Psoas muscle (tissue), 7 donors: ENCODE measurements at regions not wholly inside any gene's neighbourhood (a gene's known extent, or its start where the extent isn't known, plus 50 kb on each side); places are given as distances from the start of the nearest gene placed in this dataset.

Experiments
- ATAC-seq, 4 donors: fragments of 200-7000 bp; cut with Tn5 transposase; one replicate each; pipeline ENCODE4 v1.9.1; 2020; ENCODE audit warnings: moderate library complexity in 3 of 4, mild to moderate bottlenecking in 2 of 4
- DNase-seq, 2 donors: peaks; one replicate each; pipeline ENCODE4 v3.0.0-alpha.2; 2020
- H3K27ac ChIP-seq: fragments of 200-600 bp; one replicate; pipeline ENCODE4 v1.8.0; 2022
- H3K27me3 ChIP-seq, 3 donors: fragments of 200-600 bp in 1 of 3; one replicate each; pipeline versions ENCODE4 v1.6.1 to v1.8.0; 2013 to 2022; ENCODE audit warnings: low read length in 2 of 3, mild to moderate bottlenecking in 2 of 3, moderate library complexity in 1 of 3; ENCODE audit not compliant: insufficient read depth in 3 of 3
- H3K36me3 ChIP-seq, 2 donors: fragments of 200-600 bp in 1 of 2; one replicate each; pipeline versions ENCODE4 v1.6.1 to v1.8.0; 2013 to 2022; ENCODE audit warnings: low read depth in 1 of 2, mild to moderate bottlenecking in 1 of 2, moderate library complexity in 1 of 2; ENCODE audit not compliant: insufficient read depth in 1 of 2
- H3K4me1 ChIP-seq: fragments of 200-600 bp; one replicate; pipeline ENCODE4 v1.8.0; 2022
- H3K4me3 ChIP-seq: fragments of 200-600 bp; one replicate; pipeline ENCODE4 v1.8.0; 2022; ENCODE audit warnings: mild to moderate bottlenecking
- H3K9me3 ChIP-seq: fragments of 200-600 bp; one replicate; pipeline ENCODE4 v1.8.0; 2022
- CTCF ChIP-seq: fragments of 200-600 bp; IDR thresholded peaks from one replicate; pipeline ENCODE4 v1.8.0; 2022; ENCODE audit warnings: antibody characterized with exemption
- WGBS, 3 donors: extraction: QIAGEN DNeasy Blood & Tissue Kit; methylation state at CpG; one replicate each; pipeline versions ENCODE4 v1.1.6 to v1.1.7; 2013; 5-methylcytosine and 5-hydroxymethylcytosine counted together
- intact Hi-C, 2 donors: fragments of 100-400 bp; cut with DNase I; formaldehyde crosslinking; loops; one replicate each; pipeline versions ENCODE4 v1.11.0 to v1.14.2; 2022
- donor health status: healthy with polysubstance abuse.
- donor health status: DM: no; HTN: no; CAD: no; lungs with moderate emphysema.
- donor health status: Bipolar disorder and iron deficiency.
- donor health status: healthy.
- donor health status: DM: yes; HTN: yes; CAD: no.
- donor health status: DM: no; HTN: no; CAD: no.
- donor health status: DM: yes; HTN: yes; CAD: no.

GRCh38 chr4:116395408-116395807 lies 690.0 kb downstream of the TRAM1L1 start:
- intact Hi-C loops = no loop called here
- H3K36me3 ChIP-seq = no peaks in the 10 kb centered on the region
- no peak overlapping the region for H3K4me3 ChIP-seq
- H3K4me1 ChIP-seq = no peaks in the 10 kb centered on the region
- no peaks in the 10 kb centered on the region for H3K9me3 ChIP-seq
- 89 to 92% (median 90%) methylated on average over 3 of the region's 3 CpGs for WGBS, 3 donors
- ATAC-seq = no peak
- no peaks in the 10 kb centered on the region for H3K27me3 ChIP-seq
- H3K27ac ChIP-seq = no peak overlapping the region
- no peak for DNase-seq
- TF ChIP-seq CTCF = no peak

GRCh38 chr4:116391020-116391419 lies 694.4 kb downstream of the TRAM1L1 start:
- TF ChIP-seq CTCF = no peak
- H3K9me3 ChIP-seq = no peaks in the 10 kb centered on the region
- intact Hi-C loops = no loop called here
- no peaks in the 10 kb centered on the region for H3K4me1 ChIP-seq
- no peak overlapping the region for H3K27ac ChIP-seq
- H3K36me3 ChIP-seq = no peaks in the 10 kb centered on the region
- DNase-seq = no peak
- H3K4me3 ChIP-seq = no peak overlapping the region
- 53 to 67% (median 62%) methylated on average over 2 of the region's 2 CpGs for WGBS, 3 donors
- no peak for ATAC-seq
- H3K27me3 ChIP-seq = no peaks in the 10 kb centered on the region

- no peak for TF ChIP-seq CTCF
- Histone ChIP-seq H3K9me3 (no peaks in the 10 kb centered on the region), H3K4me1 (no peaks in the 10 kb centered on the region), H3K4me3 (no peak overlapping the region), H3K27me3 (no peaks in the 10 kb centered on the region), H3K27ac (no peak overlapping the region), H3K36me3 (no peaks in the 10 kb centered on the region)
- ATAC-seq (no peak), DNase-seq (no peak)
- 30 to 42% (median 35%) methylated on average over 2 of the region's 2 CpGs for WGBS, 3 donors
- intact Hi-C loops = no loop called here
These were observed 696.2 kb downstream of the TRAM1L1 start for GRCh38 chr4:116389139-116389538.

- ATAC-seq (no peak), DNase-seq (no peak)
- TF ChIP-seq CTCF = no peak
- no peaks in the 10 kb centered on the region for H3K36me3 ChIP-seq
- intact Hi-C loops = no loop called here
- no peak overlapping the region for H3K27ac ChIP-seq
- H3K27me3 ChIP-seq = no peaks in the 10 kb centered on the region
- H3K4me1 ChIP-seq = no peaks in the 10 kb centered on the region
- no peaks in the 10 kb centered on the region for H3K9me3 ChIP-seq
- WGBS, 3 donors = 54 to 66% (median 55%) methylated on average over 2 of the region's 2 CpGs
- no peak overlapping the region for H3K4me3 ChIP-seq
These were observed 697.4 kb downstream of the TRAM1L1 start for GRCh38 chr4:116387937-116388474.

- ATAC-seq (no peak), DNase-seq (no peak)
- Histone ChIP-seq H3K4me1 (no peaks in the 10 kb centered on the region), H3K27ac (no peak overlapping the region), H3K4me3 (no peak overlapping the region), H3K9me3 (no peaks in the 10 kb centered on the region), H3K36me3 (no peaks in the 10 kb centered on the region), H3K27me3 (no peaks in the 10 kb centered on the region)
- intact Hi-C loops = no loop called here
- no peak for TF ChIP-seq CTCF
- 29 to 49% (median 35%) methylated on average over 1 of the region's 1 CpG for WGBS, 3 donors
These were observed 698.5 kb downstream of the TRAM1L1 start for GRCh38 chr4:116386856-116387255.
